OCI-LY3 (cell line): ENCODE measurements at regions not wholly inside any gene's neighbourhood (a gene's known extent, or its start where the extent isn't known, plus 50 kb on each side); places are given as distances from the start of the nearest gene placed in this dataset.

Source experiments
- H2AFZ ChIP-seq: fragments of 200-600, 300-600 bp; shearing (Covaris generic); 2 replicates; pipeline ENCODE4 v1.6.0; 2014; ENCODE audit warnings: antibody characterized with exemption, low read depth, low read length
- H3K27ac ChIP-seq: fragments of 200-600, 300-600 bp; sonication (generic); 2 replicates; pipeline ENCODE4 v1.5.1; 2014; ENCODE audit warnings: mild to moderate bottlenecking, low read length, moderate library complexity, mixed read lengths
- H3K27me3 ChIP-seq: fragments of 200-600, 300-600 bp; sonication (generic); 2 replicates; pipeline ENCODE4 v1.6.1; 2014; ENCODE audit warnings: low read depth, low read length, mixed read lengths
- H3K36me3 ChIP-seq: fragments of 200-600, 300-600 bp; sonication (generic); replicated peaks from 2 replicates; pipeline ENCODE3; 2014; ENCODE audit warnings: low read depth, low read length, mixed read lengths
- H3K4me1 ChIP-seq: fragments of 300-600, 200-600 bp; sonication (generic); 2 replicates; pipeline ENCODE4 v1.6.1; 2014; ENCODE audit warnings: low read length, mixed read lengths
- H3K4me2 ChIP-seq: fragments of 200-600, 300-600 bp; sonication (generic); 2 replicates; pipeline ENCODE4 v1.6.1; 2014; ENCODE audit warnings: low read length, mixed read lengths
- H3K4me3 ChIP-seq: fragments of 300-600, 200-600 bp; sonication (generic); 2 replicates; pipeline ENCODE4 v1.5.1; 2014; ENCODE audit warnings: antibody characterized with exemption, mild to moderate bottlenecking, low read length, moderate library complexity
- H3K79me2 ChIP-seq: fragments of 300-600, 200-600 bp; shearing (Covaris generic); 2 replicates; pipeline ENCODE4 v1.6.1; 2014; ENCODE audit warnings: mild to moderate bottlenecking, low read length, mixed read lengths
- H3K9ac ChIP-seq: fragments of 300-600, 200-600 bp; shearing (Covaris generic); 2 replicates; pipeline ENCODE4 v1.6.0; 2014; ENCODE audit warnings: mild to moderate bottlenecking, low read length, moderate library complexity
- H3K9me3 ChIP-seq: fragments of 200-600, 300-600 bp; shearing (Covaris generic); 2 replicates; pipeline ENCODE4 v1.6.1; 2014; ENCODE audit warnings: low read length, mixed read lengths; ENCODE audit not compliant: insufficient read depth
- H4K20me1 ChIP-seq: fragments of 200-600, 300-600 bp; sonication (generic); 2 replicates; pipeline ENCODE4 v1.6.1; 2016; ENCODE audit warnings: low read length, mixed read lengths; ENCODE audit not compliant: insufficient read depth
- CTCF ChIP-seq: fragments of 200-600, 300-600 bp; sonication (generic); IDR thresholded peaks from 2 replicates; pipeline ENCODE4 v1.5.1; 2014; ENCODE audit warnings: antibody characterized with exemption, low read length, low read depth
- EZH2phosphoT487 ChIP-seq: fragments of 200-600 bp; shearing (Covaris generic); IDR thresholded peaks from 2 replicates; pipeline ENCODE4 v1.6.1; 2018; ENCODE audit warnings: antibody characterized with exemption, mixed run types, low read depth

GRCh38 chr5:25095261-25095660 is 450.5 kb upstream of the CDH10 start:
- TF ChIP-seq CTCF: no peak
- no peak for TF ChIP-seq EZH2phosphoT487
- H3K27me3 ChIP-seq: no peaks in the 10 kb centered on the region
- peak overlapping the region; percentile 68 for H3K27ac ChIP-seq
- no peaks in the 10 kb centered on the region for H3K9me3 ChIP-seq
- H3K36me3 ChIP-seq: no peaks in the 10 kb centered on the region
- peak overlapping the region; percentile 62 for H2AFZ ChIP-seq
- no peaks in the 10 kb centered on the region for H3K79me2 ChIP-seq
- no peaks in the 10 kb centered on the region for H4K20me1 ChIP-seq
- no peak overlapping the region for H3K9ac ChIP-seq
- H3K4me1 ChIP-seq: peaks cover 16% of the 10 kb centered on the region
- peak overlapping the region; percentile 51 for H3K4me2 ChIP-seq
- H3K4me3 ChIP-seq: 0 out of 2 replicates have a peak overlapping the region, but pooled peaks have one; percentile 19

GRCh38 chr5:25094219-25094618 is 449.4 kb upstream of the CDH10 start:
- Histone ChIP-seq H3K4me2 (peak overlapping the region; percentile 51; the same call in 1 of the 2 replicates), H3K9me3 (no peaks in the 10 kb centered on the region), H3K4me3 (no peak overlapping the region), H2AFZ (peak overlapping the region; percentile 62; the same call in 1 of the 2 replicates), H3K79me2 (no peaks in the 10 kb centered on the region), H3K27ac (peak overlapping the region; percentile 68), H3K9ac (no peak overlapping the region), H3K36me3 (no peaks in the 10 kb centered on the region), H3K4me1 (peaks cover 16% of the 10 kb centered on the region), H4K20me1 (no peaks in the 10 kb centered on the region), H3K27me3 (no peaks in the 10 kb centered on the region)
- TF ChIP-seq CTCF: no peak
- TF ChIP-seq EZH2phosphoT487: no peak

GRCh38 chr5:25091921-25092320 is 447.1 kb upstream of the CDH10 start:
- Histone ChIP-seq H3K9me3 (no peaks in the 10 kb centered on the region), H3K4me3 (no peak overlapping the region), H2AFZ (no peak overlapping the region), H4K20me1 (no peaks in the 10 kb centered on the region), H3K79me2 (no peaks in the 10 kb centered on the region), H3K27me3 (no peaks in the 10 kb centered on the region), H3K4me1 (peaks cover 16% of the 10 kb centered on the region), H3K9ac (no peak overlapping the region), H3K36me3 (no peaks in the 10 kb centered on the region), H3K4me2 (no peak overlapping the region), H3K27ac (no peak overlapping the region)
- no peak for TF ChIP-seq CTCF
- TF ChIP-seq EZH2phosphoT487: no peak

GRCh38 chr5:25090854-25091253 is 446.1 kb upstream of the CDH10 start:
- Histone ChIP-seq H3K4me1 (peaks cover 16% of the 10 kb centered on the region), H3K4me3 (no peak overlapping the region), H3K27me3 (no peaks in the 10 kb centered on the region), H3K4me2 (no peak overlapping the region), H3K9me3 (no peaks in the 10 kb centered on the region), H3K36me3 (no peaks in the 10 kb centered on the region), H3K79me2 (no peaks in the 10 kb centered on the region), H4K20me1 (no peaks in the 10 kb centered on the region), H3K9ac (no peak overlapping the region), H3K27ac (no peak overlapping the region), H2AFZ (no peak overlapping the region)
- TF ChIP-seq CTCF (no peak), EZH2phosphoT487 (no peak)
